SK-N-SH treated with all-trans-retinoic acid at 6 μM for 48 hours (cell line): ENCODE measurements at regions not wholly inside any gene's neighbourhood (a gene's known extent, or its start where the extent isn't known, plus 50 kb on each side); places are given as distances from the start of the nearest gene placed in this dataset.

Experiments used
- ARNTL ChIP-seq: fragments of 450-650 bp; formaldehyde crosslinking; IDR thresholded peaks from 2 replicates; pipeline ENCODE4 v1.5.0; 2020; ENCODE audit warnings: low read depth, mild to moderate bottlenecking, moderate library complexity, borderline replicate concordance
- ESRRG ChIP-seq: fragments of 250-450 bp; sonication (Bioruptor Pico); IDR thresholded peaks from 2 replicates; pipeline ENCODE4 v1.6.1; 2021; ENCODE audit warnings: mild to moderate bottlenecking
- ISL1 ChIP-seq: fragments of 250-450 bp; sonication (Bioruptor Pico); IDR thresholded peaks from 2 replicates; pipeline ENCODE4 v2.1.2; 2022; ENCODE audit warnings: mild to moderate bottlenecking, moderate library complexity
- SNAI2 ChIP-seq: fragments of 250-450 bp; sonication (Bioruptor Pico); IDR thresholded peaks from 2 replicates; pipeline ENCODE4 v1.5.0; 2020; ENCODE audit warnings: mild to moderate bottlenecking, moderate library complexity
- TOX ChIP-seq: fragments of 250-450 bp; sonication (Bioruptor Pico); IDR thresholded peaks from 2 replicates; pipeline ENCODE4 v1.8.0; 2021; ENCODE audit warnings: mild to moderate bottlenecking, moderate library complexity, borderline replicate concordance
- ZFP3 ChIP-seq: fragments of 250-450 bp; sonication (Bioruptor Pico); IDR thresholded peaks from 2 replicates; pipeline ENCODE4 v1.5.0; 2020; ENCODE audit warnings: mild to moderate bottlenecking, moderate library complexity
- ZFP30 ChIP-seq: fragments of 450-650 bp; formaldehyde crosslinking; IDR thresholded peaks from 2 replicates; pipeline ENCODE4 v1.5.0; 2022; ENCODE audit warnings: mild to moderate bottlenecking, moderate library complexity
- ZNF70 ChIP-seq: fragments of 450-650 bp; formaldehyde crosslinking; IDR thresholded peaks from 2 replicates; pipeline ENCODE4 v1.5.0; 2020; ENCODE audit warnings: mild to moderate bottlenecking, moderate library complexity
- TF ChIP-seq, protein P1 (sequence below): fragments of 250-450 bp; sonication (Bioruptor Pico); IDR thresholded peaks from 2 replicates; pipeline ENCODE4 v1.5.1; 2020; ENCODE audit warnings: low read depth, mild to moderate bottlenecking, moderate library complexity
- TF ChIP-seq, protein P2 (sequence below): fragments of 250-450 bp; sonication (Bioruptor Pico); IDR thresholded peaks from 2 replicates; pipeline ENCODE4 v1.5.0; 2020; ENCODE audit warnings: mild to moderate bottlenecking, moderate library complexity
- TF ChIP-seq, protein P3 (sequence below): fragments of 250-450 bp; sonication (Bioruptor Pico); IDR thresholded peaks from 2 replicates; pipeline ENCODE4 v1.5.1; 2021; ENCODE audit warnings: mild to moderate bottlenecking, moderate library complexity

DNA sequence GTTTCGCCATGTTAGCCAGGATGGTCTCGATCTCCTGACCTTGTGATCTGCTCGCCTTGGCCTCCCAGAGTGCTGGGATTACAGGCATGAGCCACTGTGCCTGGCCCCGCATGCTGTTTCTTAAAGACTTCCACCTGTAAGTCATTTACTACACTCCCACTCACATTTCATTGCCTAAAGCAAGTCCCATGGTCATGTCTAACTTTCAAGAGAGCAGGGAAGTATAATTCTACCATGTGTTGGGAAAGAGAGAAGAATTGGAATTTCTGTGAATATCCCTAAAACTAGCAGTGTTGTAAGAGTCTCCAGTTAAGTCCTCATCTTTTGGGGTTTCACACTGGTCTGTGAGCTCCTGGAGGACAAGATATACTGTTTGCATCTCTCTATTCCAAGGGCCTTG lies 139.7 kb downstream of the EMP1 start:
- TF ChIP-seq ESRRG (CRISPR knock-in tag) = no peak
- TF ChIP-seq ZFP30 (CRISPR knock-in tag) = no peak
- TF ChIP-seq ZFP3 (CRISPR knock-in tag) = no peak
- no peak for TF ChIP-seq SNAI2 (CRISPR knock-in tag)
- TF ChIP-seq ISL1 (CRISPR knock-in tag) = no peak
- TF ChIP-seq, protein P1, sequence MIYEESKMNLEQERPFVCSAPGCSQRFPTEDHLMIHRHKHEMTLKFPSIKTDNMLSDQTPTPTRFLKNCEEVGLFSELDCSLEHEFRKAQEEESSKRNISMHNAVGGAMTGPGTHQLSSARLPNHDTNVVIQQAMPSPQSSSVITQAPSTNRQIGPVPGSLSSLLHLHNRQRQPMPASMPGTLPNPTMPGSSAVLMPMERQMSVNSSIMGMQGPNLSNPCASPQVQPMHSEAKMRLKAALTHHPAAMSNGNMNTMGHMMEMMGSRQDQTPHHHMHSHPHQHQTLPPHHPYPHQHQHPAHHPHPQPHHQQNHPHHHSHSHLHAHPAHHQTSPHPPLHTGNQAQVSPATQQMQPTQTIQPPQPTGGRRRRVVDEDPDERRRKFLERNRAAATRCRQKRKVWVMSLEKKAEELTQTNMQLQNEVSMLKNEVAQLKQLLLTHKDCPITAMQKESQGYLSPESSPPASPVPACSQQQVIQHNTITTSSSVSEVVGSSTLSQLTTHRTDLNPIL = no peak
- TF ChIP-seq, protein P2, sequence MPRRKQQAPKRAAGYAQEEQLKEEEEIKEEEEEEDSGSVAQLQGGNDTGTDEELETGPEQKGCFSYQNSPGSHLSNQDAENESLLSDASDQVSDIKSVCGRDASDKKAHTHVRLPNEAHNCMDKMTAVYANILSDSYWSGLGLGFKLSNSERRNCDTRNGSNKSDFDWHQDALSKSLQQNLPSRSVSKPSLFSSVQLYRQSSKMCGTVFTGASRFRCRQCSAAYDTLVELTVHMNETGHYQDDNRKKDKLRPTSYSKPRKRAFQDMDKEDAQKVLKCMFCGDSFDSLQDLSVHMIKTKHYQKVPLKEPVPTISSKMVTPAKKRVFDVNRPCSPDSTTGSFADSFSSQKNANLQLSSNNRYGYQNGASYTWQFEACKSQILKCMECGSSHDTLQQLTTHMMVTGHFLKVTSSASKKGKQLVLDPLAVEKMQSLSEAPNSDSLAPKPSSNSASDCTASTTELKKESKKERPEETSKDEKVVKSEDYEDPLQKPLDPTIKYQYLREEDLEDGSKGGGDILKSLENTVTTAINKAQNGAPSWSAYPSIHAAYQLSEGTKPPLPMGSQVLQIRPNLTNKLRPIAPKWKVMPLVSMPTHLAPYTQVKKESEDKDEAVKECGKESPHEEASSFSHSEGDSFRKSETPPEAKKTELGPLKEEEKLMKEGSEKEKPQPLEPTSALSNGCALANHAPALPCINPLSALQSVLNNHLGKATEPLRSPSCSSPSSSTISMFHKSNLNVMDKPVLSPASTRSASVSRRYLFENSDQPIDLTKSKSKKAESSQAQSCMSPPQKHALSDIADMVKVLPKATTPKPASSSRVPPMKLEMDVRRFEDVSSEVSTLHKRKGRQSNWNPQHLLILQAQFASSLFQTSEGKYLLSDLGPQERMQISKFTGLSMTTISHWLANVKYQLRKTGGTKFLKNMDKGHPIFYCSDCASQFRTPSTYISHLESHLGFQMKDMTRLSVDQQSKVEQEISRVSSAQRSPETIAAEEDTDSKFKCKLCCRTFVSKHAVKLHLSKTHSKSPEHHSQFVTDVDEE (CRISPR knock-in tag) = no peak
- no peak for TF ChIP-seq ARNTL (CRISPR knock-in tag)
- TF ChIP-seq, protein P3, sequence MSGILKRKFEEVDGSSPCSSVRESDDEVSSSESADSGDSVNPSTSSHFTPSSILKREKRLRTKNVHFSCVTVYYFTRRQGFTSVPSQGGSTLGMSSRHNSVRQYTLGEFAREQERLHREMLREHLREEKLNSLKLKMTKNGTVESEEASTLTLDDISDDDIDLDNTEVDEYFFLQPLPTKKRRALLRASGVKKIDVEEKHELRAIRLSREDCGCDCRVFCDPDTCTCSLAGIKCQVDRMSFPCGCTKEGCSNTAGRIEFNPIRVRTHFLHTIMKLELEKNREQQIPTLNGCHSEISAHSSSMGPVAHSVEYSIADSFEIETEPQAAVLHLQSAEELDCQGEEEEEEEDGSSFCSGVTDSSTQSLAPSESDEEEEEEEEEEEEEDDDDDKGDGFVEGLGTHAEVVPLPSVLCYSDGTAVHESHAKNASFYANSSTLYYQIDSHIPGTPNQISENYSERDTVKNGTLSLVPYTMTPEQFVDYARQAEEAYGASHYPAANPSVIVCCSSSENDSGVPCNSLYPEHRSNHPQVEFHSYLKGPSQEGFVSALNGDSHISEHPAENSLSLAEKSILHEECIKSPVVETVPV = no peak
- no peak for TF ChIP-seq TOX (CRISPR knock-in tag)
- no peak for TF ChIP-seq ZNF70 (CRISPR knock-in tag)
